ENCODE measurements at regions not wholly inside any gene's neighbourhood (a gene's known extent, or its start where the extent isn't known, plus 50 kb on each side); places are given as distances from the start of the nearest gene placed in this dataset.

DNA sequence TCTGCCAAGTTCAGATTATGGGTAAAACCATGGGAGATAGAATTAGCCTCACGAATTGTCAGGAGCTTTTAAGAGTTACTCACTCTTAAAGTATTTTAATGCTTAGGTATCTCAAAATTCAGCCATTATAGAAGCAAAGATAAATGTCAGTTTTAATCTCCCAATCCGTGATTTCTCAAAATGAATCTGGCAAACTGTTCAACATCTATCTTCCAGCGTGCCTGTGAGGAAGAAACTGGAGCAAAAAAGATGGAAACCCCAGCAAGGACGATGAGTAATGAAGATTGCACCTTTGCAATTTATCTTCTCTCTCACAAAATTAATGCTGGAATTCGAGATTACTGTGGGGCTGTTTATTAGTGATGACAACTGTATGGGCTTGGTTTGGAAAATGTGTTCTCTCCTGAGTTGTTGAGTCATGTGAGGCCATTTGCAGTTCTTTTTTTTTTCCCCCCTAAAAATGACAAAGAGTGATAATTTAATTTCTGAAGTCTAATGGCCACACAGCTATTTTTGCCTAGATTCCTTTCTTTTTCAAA is 70.5 kb downstream of the PYDC2 start:
- no peaks in the 10 kb centered on the region for H3K36me3 Mint-ChIP-seq (ENCODE audit: low read depth)
- H3K27me3 Mint-ChIP-seq (ENCODE audit: low read depth), result no peaks in the 10 kb centered on the region
- no peak for DNase-seq (ENCODE audit: low read depth, low spot score)
- H3K9me3 Mint-ChIP-seq, result peaks cover 4% of the 10 kb centered on the region
- H3K4me3 Mint-ChIP-seq, result no peak overlapping the region
- H3K4me1 Mint-ChIP-seq, result no peaks in the 10 kb centered on the region
- TF ChIP-seq, protein P1, sequence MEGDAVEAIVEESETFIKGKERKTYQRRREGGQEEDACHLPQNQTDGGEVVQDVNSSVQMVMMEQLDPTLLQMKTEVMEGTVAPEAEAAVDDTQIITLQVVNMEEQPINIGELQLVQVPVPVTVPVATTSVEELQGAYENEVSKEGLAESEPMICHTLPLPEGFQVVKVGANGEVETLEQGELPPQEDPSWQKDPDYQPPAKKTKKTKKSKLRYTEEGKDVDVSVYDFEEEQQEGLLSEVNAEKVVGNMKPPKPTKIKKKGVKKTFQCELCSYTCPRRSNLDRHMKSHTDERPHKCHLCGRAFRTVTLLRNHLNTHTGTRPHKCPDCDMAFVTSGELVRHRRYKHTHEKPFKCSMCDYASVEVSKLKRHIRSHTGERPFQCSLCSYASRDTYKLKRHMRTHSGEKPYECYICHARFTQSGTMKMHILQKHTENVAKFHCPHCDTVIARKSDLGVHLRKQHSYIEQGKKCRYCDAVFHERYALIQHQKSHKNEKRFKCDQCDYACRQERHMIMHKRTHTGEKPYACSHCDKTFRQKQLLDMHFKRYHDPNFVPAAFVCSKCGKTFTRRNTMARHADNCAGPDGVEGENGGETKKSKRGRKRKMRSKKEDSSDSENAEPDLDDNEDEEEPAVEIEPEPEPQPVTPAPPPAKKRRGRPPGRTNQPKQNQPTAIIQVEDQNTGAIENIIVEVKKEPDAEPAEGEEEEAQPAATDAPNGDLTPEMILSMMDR (conservative IDR thresholded peaks at IDR 0.05), result no peak
- no peak overlapping the region for H3K27ac Mint-ChIP-seq (ENCODE audit: unreplicated experiment)

DNA sequence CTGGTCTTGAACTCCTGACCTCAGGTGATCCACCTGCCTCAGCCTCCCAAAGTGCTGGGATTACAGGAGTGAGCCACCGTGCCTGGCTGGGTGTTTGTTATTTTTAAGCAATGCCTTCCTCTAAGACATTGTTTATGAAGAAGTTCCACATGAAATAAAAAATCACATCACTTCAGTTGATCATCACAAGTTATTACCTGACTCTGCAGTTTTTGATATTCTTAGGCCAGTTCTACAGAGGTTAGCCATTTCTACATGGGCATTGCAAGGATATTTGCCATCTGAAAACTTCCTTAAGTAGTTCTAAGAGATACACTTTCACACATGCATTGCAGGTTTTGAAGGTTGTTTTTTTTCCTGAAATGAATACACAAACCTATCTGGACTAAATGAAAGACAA is 82.1 kb downstream of the PYDC2 start:
- Mint-ChIP-seq H3K9me3 (peaks cover 11% of the 10 kb centered on the region), H3K27ac (ENCODE audit: unreplicated experiment) (no peak overlapping the region), H3K36me3 (ENCODE audit: low read depth) (peaks cover 3% of the 10 kb centered on the region), H3K27me3 (ENCODE audit: low read depth) (no peaks in the 10 kb centered on the region), H3K4me3 (no peak overlapping the region), H3K4me1 (no peaks in the 10 kb centered on the region)
- TF ChIP-seq, protein P1 (conservative IDR thresholded peaks at IDR 0.05), result no peak
- DNase-seq (ENCODE audit: low read depth, low spot score), result no peak

DNA sequence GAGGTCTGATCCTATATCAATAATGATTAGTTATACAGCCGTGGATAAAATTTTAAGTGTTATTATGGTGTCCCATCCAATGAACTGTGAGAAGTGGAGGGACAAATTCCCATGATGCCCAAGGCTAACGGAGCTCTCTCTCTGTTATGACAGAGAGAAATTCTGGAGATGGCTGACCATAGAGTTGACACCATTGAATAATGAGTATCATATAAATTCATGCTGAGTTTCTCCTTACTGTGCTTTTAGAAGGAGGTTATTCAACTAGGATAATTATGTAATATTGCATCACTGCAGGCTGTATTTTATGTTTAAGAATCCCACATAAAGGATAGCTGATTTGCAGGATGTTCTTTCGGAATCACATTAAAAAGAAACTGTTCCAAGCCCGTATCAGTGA is 82.9 kb downstream of the PYDC2 start:
- Mint-ChIP-seq H3K9me3 (peaks cover 12% of the 10 kb centered on the region), H3K27ac (ENCODE audit: unreplicated experiment) (no peak overlapping the region), H3K36me3 (ENCODE audit: low read depth) (peaks cover 3% of the 10 kb centered on the region), H3K27me3 (ENCODE audit: low read depth) (no peaks in the 10 kb centered on the region), H3K4me1 (no peaks in the 10 kb centered on the region), H3K4me3 (no peak overlapping the region)
- no peak for DNase-seq (ENCODE audit: low read depth, low spot score)
- TF ChIP-seq, protein P1 (conservative IDR thresholded peaks at IDR 0.05), result no peak

DNA sequence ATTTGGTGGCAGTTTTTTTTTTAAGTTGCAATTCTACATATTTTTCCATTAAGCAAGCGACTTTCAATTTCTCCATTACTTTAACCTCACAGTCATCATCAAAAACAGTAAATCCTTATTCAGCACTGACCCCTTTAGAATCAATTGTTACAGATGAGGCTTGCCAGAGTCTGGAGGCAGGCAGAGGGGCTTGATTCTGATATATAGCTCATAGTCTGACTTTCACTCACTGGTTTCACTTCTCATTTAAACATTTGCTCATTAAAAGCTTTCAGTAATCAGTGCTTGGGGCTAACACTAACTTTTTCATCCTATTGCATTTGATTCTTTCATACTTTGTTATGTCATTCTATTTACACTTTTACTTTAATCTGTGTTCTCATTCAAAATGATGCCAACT is 88.4 kb downstream of the PYDC2 start:
- TF ChIP-seq, protein P1 (conservative IDR thresholded peaks at IDR 0.05), result no peak
- Mint-ChIP-seq H3K4me1 (no peaks in the 10 kb centered on the region), H3K36me3 (ENCODE audit: low read depth) (peaks cover 3% of the 10 kb centered on the region), H3K9me3 (peaks cover 14% of the 10 kb centered on the region), H3K27ac (ENCODE audit: unreplicated experiment) (no peak overlapping the region), H3K27me3 (ENCODE audit: low read depth) (no peaks in the 10 kb centered on the region), H3K4me3 (no peak overlapping the region)
- DNase-seq (ENCODE audit: low read depth, low spot score), result no peak

DNA sequence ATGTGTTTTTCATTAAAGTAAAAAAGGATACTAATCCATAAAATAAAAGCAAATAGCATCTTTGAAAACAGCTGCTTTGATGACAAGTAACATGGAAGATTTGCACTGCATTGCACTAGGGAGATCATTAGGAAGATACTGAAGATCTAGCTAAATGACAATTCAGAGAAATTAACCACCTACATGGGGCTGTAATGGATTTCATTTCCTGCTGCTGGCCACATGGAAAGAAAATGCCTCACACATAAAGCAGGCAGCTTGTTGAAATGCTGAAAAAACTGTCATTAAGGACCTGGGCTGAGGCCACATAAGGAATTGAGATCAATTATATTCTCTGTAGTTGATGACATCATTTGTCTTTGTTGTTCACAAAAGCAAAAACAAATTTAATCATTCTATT is 94.1 kb downstream of the PYDC2 start:
- H3K36me3 Mint-ChIP-seq (ENCODE audit: low read depth), result no peaks in the 10 kb centered on the region
- no peaks in the 10 kb centered on the region for H3K27me3 Mint-ChIP-seq (ENCODE audit: low read depth)
- H3K4me3 Mint-ChIP-seq, result no peak overlapping the region
- TF ChIP-seq, protein P1 (conservative IDR thresholded peaks at IDR 0.05), result no peak
- no peaks in the 10 kb centered on the region for H3K9me3 Mint-ChIP-seq
- no peak for DNase-seq (ENCODE audit: low read depth, low spot score)
- no peaks in the 10 kb centered on the region for H3K4me1 Mint-ChIP-seq
- H3K27ac Mint-ChIP-seq (ENCODE audit: unreplicated experiment), result no peak overlapping the region

DNA sequence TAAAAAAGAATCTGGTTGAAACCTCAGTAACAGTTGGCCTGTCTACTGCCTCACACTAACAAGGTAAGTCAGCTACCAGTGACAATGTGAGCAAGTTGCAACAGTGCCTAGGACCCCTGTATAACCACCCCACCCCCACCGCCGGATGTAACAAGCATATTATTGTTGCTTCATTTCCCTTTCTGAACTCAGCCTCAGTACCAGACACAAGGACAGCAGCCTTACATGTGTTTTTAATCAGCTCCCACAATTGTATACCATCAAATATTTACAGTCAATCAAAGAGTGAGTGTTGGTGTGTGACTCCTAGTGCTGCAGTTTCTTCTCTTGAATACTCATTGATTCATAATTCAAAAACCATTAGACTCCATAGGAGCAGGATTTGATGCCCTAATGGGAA is 96.4 kb downstream of the PYDC2 start:
- H3K4me1 Mint-ChIP-seq, result no peaks in the 10 kb centered on the region
- H3K4me3 Mint-ChIP-seq, result no peak overlapping the region
- TF ChIP-seq, protein P1 (conservative IDR thresholded peaks at IDR 0.05), result no peak
- H3K9me3 Mint-ChIP-seq, result no peaks in the 10 kb centered on the region
- H3K36me3 Mint-ChIP-seq (ENCODE audit: low read depth), result no peaks in the 10 kb centered on the region
- DNase-seq (ENCODE audit: low read depth, low spot score), result no peak
- H3K27ac Mint-ChIP-seq (ENCODE audit: unreplicated experiment), result no peak overlapping the region
- H3K27me3 Mint-ChIP-seq (ENCODE audit: low read depth), result no peaks in the 10 kb centered on the region
